Body of pancreas (tissue), 4 donors: ENCODE measurements at regions not wholly inside any gene's neighbourhood (a gene's known extent, or its start where the extent isn't known, plus 50 kb on each side); places are given as distances from the start of the nearest gene placed in this dataset.

ENCODE experiments used
- ATAC-seq: fragments of 150-250 bp; one replicate; pipeline ENCODE4 v1.9.1; 2016
- DNase-seq, 4 donors: peaks; one replicate each; pipeline ENCODE4 v3.0.0-alpha.2; 2019
- H3K27ac ChIP-seq, 4 donors: fragments of 200-600 bp; sonication (generic); 1 replicate in 3 of 4; 2 replicates in 1 of 4; pipeline versions ENCODE4 v1.5.1 to v1.6.1; 2016 to 2019; ENCODE audit warnings: mild to moderate bottlenecking in 1 of 4, mixed read lengths in 1 of 4, moderate library complexity in 1 of 4
- H3K27me3 ChIP-seq, 2 donors: fragments of 200-600 bp; sonication (generic); one replicate each; pipeline ENCODE4 v1.6.0; 2016; ENCODE audit warnings: mild to moderate bottlenecking in 1 of 2
- H3K36me3 ChIP-seq, 2 donors: fragments of 200-600 bp; sonication (generic); replicated peaks in 1 of 2; 2 replicates each; pipeline ENCODE4 v1.5.1; 2016; ENCODE audit warnings: low read depth in 2 of 2; ENCODE audit not compliant: insufficient read depth in 1 of 2
- H3K4me1 ChIP-seq: fragments of 200-600 bp; sonication (generic); one replicate; pipeline ENCODE4 v1.6.0; 2016
- H3K4me3 ChIP-seq, 2 donors: fragments of 200-600 bp; sonication (generic); 1 replicate in 1 of 2; 2 replicates in 1 of 2; pipeline ENCODE4 v1.5.1; 2016 to 2019
- H3K9me3 ChIP-seq, 3 donors: fragments of 200-600 bp; sonication (generic); 1 replicate in 2 of 3; 2 replicates in 1 of 3; pipeline ENCODE4 v1.5.1; 2016
- POLR2A ChIP-seq, 3 donors: fragments of 450-650 bp; IDR thresholded peaks; one replicate each; pipeline ENCODE4 v1.6.1; 2016; ENCODE audit warnings: antibody characterized with exemption in 3 of 3, mild to moderate bottlenecking in 2 of 3
- WGBS, 2 donors: methylation state at CpG; one replicate each; pipeline ENCODE4 v1.1.5; 2017; 5-methylcytosine and 5-hydroxymethylcytosine counted together
- intact Hi-C: fragments of 100-400 bp; cut with DNase I; formaldehyde crosslinking; loops from one replicate; pipeline ENCODE4 v1.15.1; 2023
- TF ChIP-seq, protein P1 (sequence below), 7 experiments: fragments of 450-650 bp in 4 of 7; fragments of 200-600 bp in 3 of 7; sonication (generic) in 3 of 7; IDR thresholded peaks; one replicate each; pipeline ENCODE4 v1.5.1; 2016 to 2019; ENCODE audit warnings: antibody characterized with exemption in 7 of 7

DNA sequence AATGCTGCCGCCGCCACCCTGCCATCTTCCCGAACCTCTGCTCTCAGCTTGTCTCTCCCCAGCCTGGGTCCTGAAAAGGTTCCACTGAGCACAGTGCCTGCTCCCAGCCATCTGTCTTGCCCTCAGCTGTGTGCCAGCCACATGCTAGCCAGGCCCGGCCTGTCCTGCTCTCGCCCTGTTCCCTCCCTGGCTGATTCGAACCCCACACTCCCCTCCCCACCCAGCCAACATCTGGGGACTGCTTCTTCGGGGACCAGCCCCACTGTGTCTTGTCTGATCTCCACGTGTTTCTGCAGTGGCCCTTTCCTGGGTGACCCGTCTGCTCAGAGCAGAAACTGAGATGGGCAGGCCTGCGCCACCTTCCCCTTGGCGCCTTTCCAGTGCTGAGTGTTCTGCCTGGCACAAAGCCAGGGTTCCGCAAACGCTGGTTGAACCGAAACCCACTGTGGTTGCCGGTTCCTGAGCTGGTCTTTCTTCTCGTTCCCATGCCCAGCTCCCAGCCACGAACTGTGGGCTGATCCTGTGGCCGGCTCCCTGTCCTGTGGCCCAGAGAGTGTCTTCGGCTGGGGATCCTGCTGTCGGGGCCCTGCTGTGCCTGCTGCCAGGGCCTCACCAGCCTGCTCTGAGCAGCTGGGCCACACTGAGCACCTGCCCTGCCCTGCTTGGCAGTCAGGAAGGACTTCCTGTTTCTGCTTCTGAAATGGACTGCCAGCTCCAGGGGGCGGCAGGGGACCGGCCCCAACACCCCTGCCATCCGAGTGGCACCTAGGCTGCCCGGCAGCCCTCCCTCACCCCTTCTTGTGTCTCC lies 62.7 kb upstream of the KLF13 start:
- ATAC-seq: peak; percentile 72

GRCh38 chr15:31264559-31265089 lies 62.0 kb upstream of the KLF13 start:
- ATAC-seq (peak; percentile 9), DNase-seq (peak in 1 of 4 donors; percentile 7)
- Histone ChIP-seq H3K36me3 (no peaks in the 10 kb centered on the region), H3K27me3 (no peaks in the 10 kb centered on the region), H3K27ac (peak overlapping the region; percentile 1 to 88 (median 72)), H3K4me3 (no peak overlapping the region), H3K4me1 (peaks cover 31% of the 10 kb centered on the region), H3K9me3 (no peaks in the 10 kb centered on the region)
- 75 to 92% methylated on average over 2 to 6 of the region's 6 CpGs for WGBS, 2 donors
- TF ChIP-seq, protein P1, sequence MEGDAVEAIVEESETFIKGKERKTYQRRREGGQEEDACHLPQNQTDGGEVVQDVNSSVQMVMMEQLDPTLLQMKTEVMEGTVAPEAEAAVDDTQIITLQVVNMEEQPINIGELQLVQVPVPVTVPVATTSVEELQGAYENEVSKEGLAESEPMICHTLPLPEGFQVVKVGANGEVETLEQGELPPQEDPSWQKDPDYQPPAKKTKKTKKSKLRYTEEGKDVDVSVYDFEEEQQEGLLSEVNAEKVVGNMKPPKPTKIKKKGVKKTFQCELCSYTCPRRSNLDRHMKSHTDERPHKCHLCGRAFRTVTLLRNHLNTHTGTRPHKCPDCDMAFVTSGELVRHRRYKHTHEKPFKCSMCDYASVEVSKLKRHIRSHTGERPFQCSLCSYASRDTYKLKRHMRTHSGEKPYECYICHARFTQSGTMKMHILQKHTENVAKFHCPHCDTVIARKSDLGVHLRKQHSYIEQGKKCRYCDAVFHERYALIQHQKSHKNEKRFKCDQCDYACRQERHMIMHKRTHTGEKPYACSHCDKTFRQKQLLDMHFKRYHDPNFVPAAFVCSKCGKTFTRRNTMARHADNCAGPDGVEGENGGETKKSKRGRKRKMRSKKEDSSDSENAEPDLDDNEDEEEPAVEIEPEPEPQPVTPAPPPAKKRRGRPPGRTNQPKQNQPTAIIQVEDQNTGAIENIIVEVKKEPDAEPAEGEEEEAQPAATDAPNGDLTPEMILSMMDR (IDR thresholded peaks at IDR 0.05): no peak
- TF ChIP-seq POLR2A (IDR thresholded peaks at IDR 0.05): no peak
- intact Hi-C loops: no loop called here

More for the DNA sequence above, 62.7 kb upstream of the KLF13 start:
- Histone ChIP-seq H3K36me3 (no peaks in the 10 kb centered on the region), H3K27ac (peak overlapping the region; percentile 1 to 88 (median 72)), H3K4me1 (peaks cover 31% of the 10 kb centered on the region), H3K27me3 (no peaks in the 10 kb centered on the region), H3K9me3 (no peaks in the 10 kb centered on the region), H3K4me3 (no peak overlapping the region)
- peak; percentile 58 to 80 (median 67) for DNase-seq
- intact Hi-C loops: no loop called here
- 47 to 65% methylated on average over 10 to 24 of the region's 24 CpGs for WGBS, 2 donors
- peak in 2 of 3 donors; percentile 12 to 34 for TF ChIP-seq POLR2A (IDR thresholded peaks at IDR 0.05)
- TF ChIP-seq, protein P1 (IDR thresholded peaks at IDR 0.05): peak in 1 of 7 experiments; percentile 8

- 66 to 68% methylated on average over 8 to 20 of the region's 21 CpGs for WGBS, 2 donors
- Histone ChIP-seq H3K27ac (peak overlapping the region in 2 of 4 donors; percentile 12 to 88), H3K27me3 (no peaks in the 10 kb centered on the region), H3K36me3 (no peaks in the 10 kb centered on the region), H3K9me3 (no peaks in the 10 kb centered on the region), H3K4me3 (no peak overlapping the region), H3K4me1 (peaks cover 31% of the 10 kb centered on the region)
- ATAC-seq: no peak
- DNase-seq: peak in 1 of 4 donors; percentile 39
- TF ChIP-seq, protein P1 (IDR thresholded peaks at IDR 0.05): no peak
- TF ChIP-seq POLR2A (IDR thresholded peaks at IDR 0.05): no peak
- intact Hi-C loops: no loop called here
Measured at GRCh38 chr15:31265090-31265870, 61.4 kb upstream of the KLF13 start.

GRCh38 chr15:31265871-31266711 lies 60.5 kb upstream of the KLF13 start:
- Histone ChIP-seq H3K4me3 (no peak overlapping the region), H3K36me3 (no peaks in the 10 kb centered on the region), H3K9me3 (no peaks in the 10 kb centered on the region), H3K27me3 (no peaks in the 10 kb centered on the region), H3K4me1 (peaks cover 31% of the 10 kb centered on the region), H3K27ac (peak overlapping the region in 1 of 4 donors; percentile 48)
- DNase-seq: peak in 1 of 4 donors; percentile 68
- ATAC-seq: no peak
- WGBS, 2 donors: 69 to 86% methylated on average over 10 to 21 of the region's 22 CpGs
- intact Hi-C loops: no loop called here
- TF ChIP-seq, protein P1 (IDR thresholded peaks at IDR 0.05): no peak
- TF ChIP-seq POLR2A (IDR thresholded peaks at IDR 0.05): no peak
